GM12801 (cell line): ENCODE measurements at regions not wholly inside any gene's neighbourhood (a gene's known extent, or its start where the extent isn't known, plus 50 kb on each side); places are given as distances from the start of the nearest gene placed in this dataset.

Experiments
- CTCF ChIP-seq: IDR thresholded peaks from one replicate; pipeline ENCODE4 v1.5.1; 2011; ENCODE audit warnings: control low read depth; ENCODE audit not compliant: insufficient read length; ENCODE audit errors: extremely low read depth

DNA sequence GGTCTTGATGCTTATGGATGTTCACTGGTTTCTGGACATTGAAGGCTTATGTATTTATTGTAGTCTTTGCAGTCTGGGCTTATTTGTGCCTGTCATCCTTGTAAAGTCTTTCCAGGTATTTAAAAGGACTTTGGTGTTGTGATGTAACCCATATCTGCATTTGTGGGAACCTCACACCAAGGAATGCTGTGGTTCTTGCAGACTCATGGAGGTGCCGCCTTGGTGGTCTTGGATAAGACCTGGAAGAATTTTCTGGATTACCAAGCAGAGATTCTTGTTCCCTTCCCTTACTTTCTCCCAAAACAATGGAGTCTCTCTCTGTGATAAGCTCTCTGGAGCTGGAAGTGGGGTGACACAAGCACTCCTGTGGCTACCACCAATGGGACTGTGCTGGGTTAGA lies 363.5 kb upstream of the NECTIN3 start:
- TF ChIP-seq CTCF = no peak

GRCh38 chr3:110710156-110710555 lies 361.5 kb upstream of the NECTIN3 start:
- TF ChIP-seq CTCF = no peak

- no peak for TF ChIP-seq CTCF
Measured at GRCh38 chr3:110710603-110711002, 361.0 kb upstream of the NECTIN3 start.

- no peak for TF ChIP-seq CTCF
Measured at GRCh38 chr3:110711130-110711832, 360.3 kb upstream of the NECTIN3 start.

GRCh38 chr3:110711851-110712516 lies 359.6 kb upstream of the NECTIN3 start:
- TF ChIP-seq CTCF = no peak

- no peak for TF ChIP-seq CTCF
Measured at GRCh38 chr3:110727056-110727455, 344.6 kb upstream of the NECTIN3 start.

DNA sequence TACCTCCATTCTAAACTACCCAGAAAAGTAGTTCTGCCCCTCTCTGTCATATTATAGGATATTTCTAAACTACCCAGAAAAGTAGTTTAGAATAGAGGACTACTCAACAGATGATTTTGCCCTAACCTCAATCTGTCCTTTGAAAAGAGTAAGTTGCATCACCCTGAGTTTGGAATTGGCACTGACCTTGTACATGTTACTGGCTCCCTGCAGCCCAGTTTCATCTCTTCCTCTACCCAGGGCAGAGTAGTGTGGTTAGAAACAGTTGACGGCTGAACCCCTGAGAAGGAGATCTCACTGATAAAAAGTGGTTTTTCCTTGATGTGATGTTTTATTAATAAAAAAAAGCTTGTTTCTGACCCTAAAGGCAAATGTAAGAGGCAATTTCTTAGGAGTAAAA lies 340.5 kb upstream of the NECTIN3 start:
- no peak for TF ChIP-seq CTCF
